ENCODE measurements at regions not wholly inside any gene's neighbourhood (a gene's known extent, or its start where the extent isn't known, plus 50 kb on each side); places are given as distances from the start of the nearest gene placed in this dataset.

DNA sequence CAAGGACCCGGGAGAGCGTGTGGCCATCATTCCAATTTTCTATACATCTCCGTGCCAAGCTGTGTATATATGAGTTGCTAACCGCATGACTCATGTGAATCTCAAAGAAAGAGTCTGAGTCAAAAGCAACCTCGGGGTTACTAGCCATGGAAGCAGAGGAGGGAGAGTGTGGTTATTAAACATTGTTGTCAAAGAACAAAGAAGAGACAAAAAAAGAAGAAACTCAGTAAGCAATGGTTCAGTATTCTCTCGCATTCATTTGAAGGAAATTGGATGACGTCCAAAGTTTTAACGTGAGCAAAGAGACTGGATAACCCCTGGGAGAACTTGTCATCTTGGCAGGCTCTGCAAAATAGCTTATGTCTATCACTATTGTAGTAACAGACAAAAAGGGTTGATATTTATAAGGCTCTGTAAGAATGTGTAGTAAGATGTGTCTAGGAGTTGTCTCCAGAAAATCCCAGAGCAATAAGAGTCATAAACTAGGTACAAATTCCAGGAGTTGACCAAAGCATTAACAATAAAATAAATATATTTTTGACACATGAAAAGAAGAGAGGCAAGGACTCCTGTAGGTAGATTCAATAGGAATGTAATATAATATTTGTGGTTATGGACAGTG, 52.8 kb upstream of the GRM7 start:
- DNase-seq (ENCODE audit: low spot score) (peak; percentile 58), FAIRE-seq (no peak)

DNA sequence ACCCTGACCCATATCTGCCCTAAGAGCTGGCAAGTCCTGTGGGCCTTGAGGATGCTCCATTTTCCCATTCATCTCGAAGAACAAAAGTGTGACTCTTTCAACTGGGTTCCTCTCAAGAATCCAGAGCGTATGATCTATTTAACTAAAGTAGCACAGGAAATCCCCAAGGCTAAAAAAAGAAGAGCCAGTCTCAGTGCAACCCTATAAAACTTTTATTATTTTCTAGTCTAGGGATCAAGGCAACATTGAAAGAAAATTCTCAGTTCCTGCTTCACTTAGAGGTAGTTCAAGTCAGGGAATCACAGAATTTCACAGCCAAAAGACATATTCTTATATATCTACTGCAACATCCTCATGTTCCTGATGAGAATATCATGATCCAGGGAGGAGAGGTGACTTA, 51.6 kb upstream of the GRM7 start:
- FAIRE-seq (no peak), DNase-seq (ENCODE audit: low spot score) (no peak)

All from urothelium cell line (cell line).